Esophagus muscularis mucosa (tissue), 3 donors: ENCODE measurements at regions not wholly inside any gene's neighbourhood (a gene's known extent, or its start where the extent isn't known, plus 50 kb on each side); places are given as distances from the start of the nearest gene placed in this dataset.

Experiments used
- POLR2A ChIP-seq: fragments of 450-650 bp; IDR thresholded peaks from one replicate; pipeline ENCODE4 v1.6.1; 2017; ENCODE audit warnings: antibody characterized with exemption, moderate library complexity, mild to moderate bottlenecking, low read depth
- TF ChIP-seq, protein P1 (sequence below), 3 experiments: fragments of 200-600 bp in 2 of 3; fragments of 450-650 bp in 1 of 3; sonication (generic) in 2 of 3; IDR thresholded peaks; one replicate each; pipeline ENCODE4 v1.5.1; 2017 to 2019; ENCODE audit warnings: antibody characterized with exemption in 3 of 3, mild to moderate bottlenecking in 2 of 3, moderate library complexity in 1 of 3

GRCh38 chr4:15194520-15194919 is 192.2 kb downstream of the CPEB2 start:
- TF ChIP-seq, protein P1, sequence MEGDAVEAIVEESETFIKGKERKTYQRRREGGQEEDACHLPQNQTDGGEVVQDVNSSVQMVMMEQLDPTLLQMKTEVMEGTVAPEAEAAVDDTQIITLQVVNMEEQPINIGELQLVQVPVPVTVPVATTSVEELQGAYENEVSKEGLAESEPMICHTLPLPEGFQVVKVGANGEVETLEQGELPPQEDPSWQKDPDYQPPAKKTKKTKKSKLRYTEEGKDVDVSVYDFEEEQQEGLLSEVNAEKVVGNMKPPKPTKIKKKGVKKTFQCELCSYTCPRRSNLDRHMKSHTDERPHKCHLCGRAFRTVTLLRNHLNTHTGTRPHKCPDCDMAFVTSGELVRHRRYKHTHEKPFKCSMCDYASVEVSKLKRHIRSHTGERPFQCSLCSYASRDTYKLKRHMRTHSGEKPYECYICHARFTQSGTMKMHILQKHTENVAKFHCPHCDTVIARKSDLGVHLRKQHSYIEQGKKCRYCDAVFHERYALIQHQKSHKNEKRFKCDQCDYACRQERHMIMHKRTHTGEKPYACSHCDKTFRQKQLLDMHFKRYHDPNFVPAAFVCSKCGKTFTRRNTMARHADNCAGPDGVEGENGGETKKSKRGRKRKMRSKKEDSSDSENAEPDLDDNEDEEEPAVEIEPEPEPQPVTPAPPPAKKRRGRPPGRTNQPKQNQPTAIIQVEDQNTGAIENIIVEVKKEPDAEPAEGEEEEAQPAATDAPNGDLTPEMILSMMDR (IDR thresholded peaks at IDR 0.05), result no peak
- TF ChIP-seq POLR2A, result no peak
